Panc1 (cell line): ENCODE measurements at regions not wholly inside any gene's neighbourhood (a gene's known extent, or its start where the extent isn't known, plus 50 kb on each side); places are given as distances from the start of the nearest gene placed in this dataset.

ENCODE experiments used
- ATAC-seq: fragments of 200-7000 bp; cut with Tn5 transposase; 2 replicates; pipeline ENCODE4 v1.9.1; 2020; ENCODE audit warnings: mild to moderate bottlenecking, moderate library complexity
- BruUV-seq: library from RNA; stranded (reverse); fragments of 400-500 nt; replicated peaks from 2 replicates; lab custom pipeline; 2021; lab: Mats Ljungman, UMichigan
- CTCF ChIA-PET: fragments of 300-600 bp; sonication (Branson Sonifier 250); formaldehyde crosslinking; loops from one replicate; lab custom pipeline; 2022; ENCODE audit warnings: antibody characterized with exemption; lab: Charles Lee
- POLR2A ChIA-PET: fragments of 300-600 bp; sonication (Branson Sonifier 250); formaldehyde crosslinking; loops from one replicate; lab custom pipeline; 2022; ENCODE audit warnings: antibody characterized with exemption; lab: Charles Lee
- DNase-seq: peaks from one replicate; pipeline ENCODE4 v3.0.0-alpha.2; 2010; ENCODE audit warnings: low read depth, low spot score
- H3K27ac ChIP-seq: 2 replicates; pipeline ENCODE4 v1.5.1; 2011; ENCODE audit warnings: mild to moderate bottlenecking, low read length, inconsistent platforms
- H3K27me3 ChIP-seq: fragments of 200-500 bp; sonication (Bioruptor generic); 2 replicates; pipeline ENCODE4 v1.6.0; 2014; ENCODE audit warnings: low read length, inconsistent platforms; ENCODE audit not compliant: control insufficient read depth, insufficient read depth
- H3K36me3 ChIP-seq: fragments of 200-500 bp; sonication (Bioruptor generic); 2 replicates; pipeline ENCODE4 v1.5.1; 2014; ENCODE audit warnings: inconsistent platforms, mild to moderate bottlenecking, low read length, moderate library complexity; ENCODE audit not compliant: control insufficient read depth, insufficient read depth
- H3K4me1 ChIP-seq: 2 replicates; pipeline ENCODE4 v1.5.1; 2011; ENCODE audit warnings: inconsistent platforms, mild to moderate bottlenecking, low read length, moderate library complexity; ENCODE audit not compliant: control insufficient read depth, insufficient read depth
- H3K4me3 ChIP-seq, 2 experiments: 2 replicates each; pipeline ENCODE4 v1.5.1; 2011 to 2012; ENCODE audit warnings: low read depth in 2 of 2, low read length in 2 of 2, mild to moderate bottlenecking in 2 of 2, inconsistent platforms in 1 of 2, moderate library complexity in 1 of 2
- H3K9me3 ChIP-seq: fragments of 200-500 bp; sonication (Bioruptor generic); 2 replicates; pipeline ENCODE4 v1.5.1; 2014; ENCODE audit warnings: low read depth, mild to moderate bottlenecking, inconsistent platforms, low read length, moderate library complexity; ENCODE audit not compliant: control insufficient read depth, insufficient read depth
- CTCF ChIP-seq: fragments of 450-650 bp; IDR thresholded peaks from 2 replicates; pipeline ENCODE4 v1.5.1; 2017; ENCODE audit warnings: mild to moderate bottlenecking
- POLR2AphosphoS5 ChIP-seq: IDR thresholded peaks from 2 replicates; pipeline ENCODE4 v1.6.1; 2012; ENCODE audit warnings: mild to moderate bottlenecking, low read depth, low read length, moderate library complexity
- REST ChIP-seq, 2 experiments: IDR thresholded peaks; 2 replicates each; pipeline ENCODE4 v1.6.1; 2011 to 2012; ENCODE audit warnings: low read depth in 2 of 2, control low read depth in 1 of 2, low read length in 1 of 2, mild to moderate bottlenecking in 1 of 2, moderate library complexity in 1 of 2; ENCODE audit not compliant: insufficient read depth in 1 of 2
- SIN3A ChIP-seq: IDR thresholded peaks from 2 replicates; pipeline ENCODE4 v1.6.1; 2012; ENCODE audit warnings: low read depth, mild to moderate bottlenecking, low read length, moderate library complexity, borderline replicate concordance; ENCODE audit not compliant: insufficient read depth
- TCF7L2 ChIP-seq: IDR thresholded peaks from 2 replicates; pipeline ENCODE4 v1.6.1; 2011; ENCODE audit warnings: mild to moderate bottlenecking, low read depth, low read length, inconsistent platforms
- in situ Hi-C: cut with HindIII; loops from 2 replicates; pipeline ENCODE4 v1.10.0; 2016; ENCODE audit warnings: low sequenced_read_pairs, low pct_unique_long_range_greater_than_20kb
- intact Hi-C: fragments of 100-400 bp; cut with micrococcal nuclease; formaldehyde crosslinking; loops from one replicate; pipeline ENCODE4 v1.10.0; 2022; ENCODE audit not compliant: unreplicated experiment

- POLR2A ChIA-PET = no interaction called here
- no peaks in the 10 kb centered on the region for H3K36me3 ChIP-seq
- CTCF ChIA-PET = no interaction called here
- no peak for TF ChIP-seq TCF7L2
- no peak for TF ChIP-seq CTCF
- TF ChIP-seq REST (IDR thresholded peaks at IDR 0.05; ENCODE audit: insufficient read depth in 1 of 2, low read depth in 2 of 2, low read length in 1 of 2) = no peak
- TF ChIP-seq POLR2AphosphoS5 = no peak
- no peak for TF ChIP-seq SIN3A
- no peak for ATAC-seq
- no peaks in the 10 kb centered on the region for H3K9me3 ChIP-seq
- no peak overlapping the region for H3K27ac ChIP-seq
- no peaks in the 10 kb centered on the region for H3K4me1 ChIP-seq
- intact Hi-C loops (loop anchor here (10.0 kb wide), 1 partner anchor 365 kb away; no protein-coding TSS in a partner anchor), in situ Hi-C loops (no loop called here)
- no peaks in the 10 kb centered on the region; the same call in 1 of the 2 replicates for H3K27me3 ChIP-seq
- no peak for DNase-seq
- H3K4me3 ChIP-seq = no peak overlapping the region
- no TSS peak for BruUV-seq
Measured at GRCh38 chr6:169320013-169320412, 66.4 kb upstream of the THBS2 start.

GRCh38 chr6:169317441-169318202 lies 64.0 kb upstream of the THBS2 start:
- no peak for ATAC-seq
- TF ChIP-seq CTCF (no peak), SIN3A (no peak), REST (IDR thresholded peaks at IDR 0.05; ENCODE audit: insufficient read depth in 1 of 2, low read depth in 2 of 2, low read length in 1 of 2) (no peak), POLR2AphosphoS5 (no peak), TCF7L2 (no peak)
- CTCF ChIA-PET = no interaction called here
- no peaks in the 10 kb centered on the region for H3K9me3 ChIP-seq
- no peak for DNase-seq
- no peak overlapping the region for H3K27ac ChIP-seq
- no peaks in the 10 kb centered on the region for H3K4me1 ChIP-seq
- no peaks in the 10 kb centered on the region; the same call in 1 of the 2 replicates for H3K27me3 ChIP-seq
- no TSS peak for BruUV-seq
- H3K4me3 ChIP-seq = no peak overlapping the region
- no peaks in the 10 kb centered on the region for H3K36me3 ChIP-seq
- POLR2A ChIA-PET = no interaction called here
- intact Hi-C loops (no loop called here), in situ Hi-C loops (no loop called here)
